ENCODE measurements at regions not wholly inside any gene's neighbourhood (a gene's known extent, or its start where the extent isn't known, plus 50 kb on each side); places are given as distances from the start of the nearest gene placed in this dataset.

GRCh38 chr2:126253669-126254068 lies 402.3 kb upstream of the GYPC start:
- TF ChIP-seq CTCF (IDR thresholded peaks at IDR 0.05 in 8 of 11, conservative IDR thresholded peaks at IDR 0.05 in 3 of 11) = no peak
- TF ChIP-seq POLR2A (IDR thresholded peaks at IDR 0.05) = no peak

Data from spleen (tissue), 7 donors.